ENCODE measurements at regions not wholly inside any gene's neighbourhood (a gene's known extent, or its start where the extent isn't known, plus 50 kb on each side); places are given as distances from the start of the nearest gene placed in this dataset.

DNA sequence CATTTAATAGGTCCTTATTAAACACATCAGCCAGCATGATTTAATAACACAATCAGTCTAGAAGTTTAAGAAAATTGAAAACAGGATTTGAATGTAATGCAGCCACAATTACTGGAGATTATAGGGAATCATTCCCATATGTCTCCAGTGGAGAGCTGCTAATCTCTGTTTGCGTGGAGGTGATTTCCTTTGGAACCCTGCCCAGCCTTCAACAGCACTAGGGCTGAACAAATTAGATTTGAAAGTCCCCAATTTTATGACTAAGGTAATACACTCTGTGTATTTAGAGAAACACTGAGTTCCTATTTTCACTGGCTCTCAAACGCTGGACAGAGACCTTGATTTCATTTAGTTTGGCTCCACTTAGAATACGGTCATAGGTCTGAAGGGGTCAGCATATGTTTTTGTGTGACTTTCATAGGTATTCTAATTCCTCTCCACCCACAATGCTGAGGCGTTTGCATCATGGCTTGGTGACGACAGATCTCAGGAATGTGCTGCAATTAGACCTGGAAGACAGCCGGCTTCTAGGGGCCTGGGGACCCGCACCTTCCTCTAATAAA is 508.3 kb downstream of the EBF1 start:
- H3K4me1 ChIP-seq, result no peaks in the 10 kb centered on the region
- ATAC-seq (no peak), DNase-seq (no peak)
- no peaks in the 10 kb centered on the region for H3K9me3 ChIP-seq
- no peaks in the 10 kb centered on the region for H3K27me3 ChIP-seq
- TF ChIP-seq, protein P1, sequence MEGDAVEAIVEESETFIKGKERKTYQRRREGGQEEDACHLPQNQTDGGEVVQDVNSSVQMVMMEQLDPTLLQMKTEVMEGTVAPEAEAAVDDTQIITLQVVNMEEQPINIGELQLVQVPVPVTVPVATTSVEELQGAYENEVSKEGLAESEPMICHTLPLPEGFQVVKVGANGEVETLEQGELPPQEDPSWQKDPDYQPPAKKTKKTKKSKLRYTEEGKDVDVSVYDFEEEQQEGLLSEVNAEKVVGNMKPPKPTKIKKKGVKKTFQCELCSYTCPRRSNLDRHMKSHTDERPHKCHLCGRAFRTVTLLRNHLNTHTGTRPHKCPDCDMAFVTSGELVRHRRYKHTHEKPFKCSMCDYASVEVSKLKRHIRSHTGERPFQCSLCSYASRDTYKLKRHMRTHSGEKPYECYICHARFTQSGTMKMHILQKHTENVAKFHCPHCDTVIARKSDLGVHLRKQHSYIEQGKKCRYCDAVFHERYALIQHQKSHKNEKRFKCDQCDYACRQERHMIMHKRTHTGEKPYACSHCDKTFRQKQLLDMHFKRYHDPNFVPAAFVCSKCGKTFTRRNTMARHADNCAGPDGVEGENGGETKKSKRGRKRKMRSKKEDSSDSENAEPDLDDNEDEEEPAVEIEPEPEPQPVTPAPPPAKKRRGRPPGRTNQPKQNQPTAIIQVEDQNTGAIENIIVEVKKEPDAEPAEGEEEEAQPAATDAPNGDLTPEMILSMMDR (IDR thresholded peaks at IDR 0.05 in 4 of 5, conservative IDR thresholded peaks at IDR 0.05 in 1 of 5), result no peak
- no peak for TF ChIP-seq POLR2A (IDR thresholded peaks at IDR 0.05)
- no peak overlapping the region for H3K27ac ChIP-seq
- intact Hi-C loops (cut with DNase I; ENCODE audit: low total_unique reads) (no loop called here), in situ Hi-C loops (cut with MboI; ENCODE audit: low sequenced_read_pairs in 4 of 4) (no loop called here)
- no peak overlapping the region for H3K4me3 ChIP-seq
- no peaks in the 10 kb centered on the region for H3K36me3 ChIP-seq

DNA sequence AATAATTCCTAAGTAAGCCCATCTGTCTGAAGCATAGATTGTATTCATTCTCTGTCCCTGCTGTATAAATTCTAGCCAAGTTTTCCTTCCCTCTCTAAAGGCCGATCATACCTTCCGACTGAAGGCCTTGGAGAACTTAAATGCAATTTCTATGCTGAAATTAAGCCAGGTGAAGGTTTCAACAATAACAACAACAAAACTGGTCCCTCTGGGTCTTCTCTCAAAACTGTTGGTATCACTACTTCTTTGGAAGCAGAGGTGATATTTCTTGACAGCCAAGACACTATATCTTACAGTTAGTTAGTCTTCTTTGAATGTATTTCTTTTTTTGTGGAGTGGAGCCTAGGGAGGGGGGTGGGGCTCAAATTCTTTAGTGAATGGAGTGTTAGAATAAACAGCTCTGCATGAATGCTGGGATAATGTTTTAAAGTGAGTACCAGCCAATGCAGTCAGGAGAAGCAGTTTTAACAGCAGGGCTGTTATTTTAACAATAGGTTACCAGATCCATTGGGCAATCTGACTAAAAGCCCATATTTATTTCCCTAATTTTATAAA is 508.9 kb downstream of the EBF1 start:
- DNase-seq (no peak), ATAC-seq (no peak)
- intact Hi-C loops (cut with DNase I; ENCODE audit: low total_unique reads) (no loop called here), in situ Hi-C loops (cut with MboI; ENCODE audit: low sequenced_read_pairs in 4 of 4) (no loop called here)
- no peaks in the 10 kb centered on the region for H3K27me3 ChIP-seq
- H3K27ac ChIP-seq, result no peak overlapping the region
- TF ChIP-seq, protein P1 (IDR thresholded peaks at IDR 0.05 in 4 of 5, conservative IDR thresholded peaks at IDR 0.05 in 1 of 5), result no peak
- TF ChIP-seq POLR2A (IDR thresholded peaks at IDR 0.05), result no peak
- no peaks in the 10 kb centered on the region for H3K36me3 ChIP-seq
- no peaks in the 10 kb centered on the region for H3K9me3 ChIP-seq
- H3K4me1 ChIP-seq, result no peaks in the 10 kb centered on the region
- H3K4me3 ChIP-seq, result no peak overlapping the region

DNA sequence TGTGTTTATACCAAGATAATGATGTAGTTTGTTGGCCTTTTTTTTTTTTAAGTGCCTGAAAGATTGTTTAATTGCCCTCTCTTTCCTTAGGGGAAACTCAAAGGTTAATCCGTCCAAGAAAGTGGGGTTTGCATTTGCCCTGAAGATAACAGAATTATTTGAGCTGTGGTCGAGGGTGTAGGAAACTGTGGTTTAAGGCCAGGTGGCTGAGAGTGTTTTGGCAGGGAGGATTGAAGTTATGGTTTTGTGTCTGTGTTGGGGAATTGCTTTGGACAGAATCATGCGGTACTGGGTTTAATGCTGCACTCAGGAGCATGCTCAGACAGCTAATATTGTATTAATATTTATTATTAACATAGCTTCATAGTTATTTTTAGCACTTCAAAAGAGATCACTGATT is 509.8 kb downstream of the EBF1 start:
- ATAC-seq, result no peak
- H3K27me3 ChIP-seq, result no peaks in the 10 kb centered on the region
- no peak for DNase-seq
- TF ChIP-seq, protein P1 (IDR thresholded peaks at IDR 0.05 in 4 of 5, conservative IDR thresholded peaks at IDR 0.05 in 1 of 5), result no peak
- no peak for TF ChIP-seq POLR2A (IDR thresholded peaks at IDR 0.05)
- no peak overlapping the region for H3K4me3 ChIP-seq
- no peak overlapping the region for H3K27ac ChIP-seq
- H3K9me3 ChIP-seq, result no peaks in the 10 kb centered on the region
- in situ Hi-C loops (cut with MboI; ENCODE audit: low sequenced_read_pairs in 4 of 4) (no loop called here), intact Hi-C loops (cut with DNase I; ENCODE audit: low total_unique reads) (no loop called here)
- no peaks in the 10 kb centered on the region for H3K36me3 ChIP-seq
- no peaks in the 10 kb centered on the region for H3K4me1 ChIP-seq

DNA sequence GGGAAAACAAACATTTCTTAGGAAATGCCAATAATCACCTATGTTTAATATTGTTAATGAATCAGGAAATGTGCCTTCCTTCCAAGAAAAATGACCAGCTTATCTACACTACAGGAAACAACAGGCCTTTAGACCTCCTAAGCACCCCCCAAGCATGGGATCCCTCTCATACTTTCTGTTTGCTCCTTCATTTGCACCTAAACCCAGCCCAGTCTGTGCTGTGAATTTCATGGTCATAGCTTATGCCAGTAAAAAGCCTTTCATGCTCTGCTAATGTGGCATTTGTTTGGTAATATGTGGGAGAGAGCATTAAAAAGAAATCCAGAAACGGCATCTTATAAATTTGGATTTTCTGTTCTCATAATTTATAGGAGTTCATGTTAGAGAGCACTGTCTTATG is 511.1 kb downstream of the EBF1 start:
- no peaks in the 10 kb centered on the region for H3K27me3 ChIP-seq
- in situ Hi-C loops (cut with MboI; ENCODE audit: low sequenced_read_pairs in 4 of 4), result no loop called here

More for the DNA sequence above, 511.1 kb downstream of the EBF1 start:
- no peaks in the 10 kb centered on the region for H3K4me1 ChIP-seq
- TF ChIP-seq, protein P1 (IDR thresholded peaks at IDR 0.05 in 4 of 5, conservative IDR thresholded peaks at IDR 0.05 in 1 of 5), result no peak
- TF ChIP-seq POLR2A (IDR thresholded peaks at IDR 0.05), result no peak
- ATAC-seq, result no peak
- H3K36me3 ChIP-seq, result no peaks in the 10 kb centered on the region
- H3K27ac ChIP-seq, result no peak overlapping the region
- intact Hi-C loops (cut with DNase I; ENCODE audit: low total_unique reads), result no loop called here
- no peaks in the 10 kb centered on the region for H3K9me3 ChIP-seq
- no peak for DNase-seq
- H3K4me3 ChIP-seq, result no peak overlapping the region

Measured in gastrocnemius medialis (tissue), 4 donors.